ENCODE measurements at regions not wholly inside any gene's neighbourhood (a gene's known extent, or its start where the extent isn't known, plus 50 kb on each side); places are given as distances from the start of the nearest gene placed in this dataset.

GRCh38 chr15:70504988-70505387, 258.4 kb downstream of the UACA start:
- no peak for ATAC-seq
- H3K27ac Mint-ChIP-seq = peak overlapping the region in 6 of 9 donors; percentile 46 to 79 (median 62)
- peaks cover 0 to 5% (median 0%) of the 10 kb centered on the region in 5 donors for H3K27me3 Mint-ChIP-seq
- peaks cover 2 to 26% (median 14%) of the 10 kb centered on the region in 5 donors for H3K36me3 Mint-ChIP-seq
- intact Hi-C loops (cut with micrococcal nuclease) = loop anchor here (1.0 kb wide), 2 partner anchors 10 to 13 kb away; no protein-coding TSS in a partner anchor
- no peak for DNase-seq
- no peaks in the 10 kb centered on the region for H3K36me3 ChIP-seq (ENCODE audit: control insufficient read depth in 2 of 3, insufficient read depth in 3 of 3, low read length in 3 of 3)
- peaks cover 0 to 33% (median 10%) of the 10 kb centered on the region in 11 donors for H3K9me3 Mint-ChIP-seq
- ChIA-PET CTCF (interaction anchor here (0.5 to 2.2 kb wide), 5 partner anchors 9 to 64 kb away, joined by 3 to 10 read pairs (median 4); no protein-coding TSS in a partner anchor), POLR2A (interaction anchor here (0.7 to 5.4 kb wide), 8 partner anchors 9 to 1049 kb away, joined by 3 to 39 read pairs (median 3); no protein-coding TSS in a partner anchor)
- H3K4me3 Mint-ChIP-seq = peak overlapping the region in 6 of 10 donors; percentile 29 to 77 (median 70)
- peaks cover 0 to 10% (median 0%) of the 10 kb centered on the region in 3 experiments for H3K9me3 ChIP-seq (ENCODE audit: control insufficient read depth in 2 of 3, low read length in 3 of 3)
- peaks cover 36 to 38% of the 10 kb centered on the region in 2 donors for H3K4me1 ChIP-seq (ENCODE audit: control insufficient read depth in 2 of 2, insufficient read depth in 2 of 2, low read length in 2 of 2)
- peaks cover 42 to 89% (median 67%) of the 10 kb centered on the region in 7 donors for H3K4me1 Mint-ChIP-seq
- H3K27ac ChIP-seq (ENCODE audit: low read depth, low read length) = no peak overlapping the region
- H3K4me3 ChIP-seq (ENCODE audit: low read length) = no peak overlapping the region
- no peaks in the 10 kb centered on the region for H3K27me3 ChIP-seq (ENCODE audit: control insufficient read depth in 2 of 2, insufficient read depth in 2 of 2, low read length in 2 of 2)

DNA sequence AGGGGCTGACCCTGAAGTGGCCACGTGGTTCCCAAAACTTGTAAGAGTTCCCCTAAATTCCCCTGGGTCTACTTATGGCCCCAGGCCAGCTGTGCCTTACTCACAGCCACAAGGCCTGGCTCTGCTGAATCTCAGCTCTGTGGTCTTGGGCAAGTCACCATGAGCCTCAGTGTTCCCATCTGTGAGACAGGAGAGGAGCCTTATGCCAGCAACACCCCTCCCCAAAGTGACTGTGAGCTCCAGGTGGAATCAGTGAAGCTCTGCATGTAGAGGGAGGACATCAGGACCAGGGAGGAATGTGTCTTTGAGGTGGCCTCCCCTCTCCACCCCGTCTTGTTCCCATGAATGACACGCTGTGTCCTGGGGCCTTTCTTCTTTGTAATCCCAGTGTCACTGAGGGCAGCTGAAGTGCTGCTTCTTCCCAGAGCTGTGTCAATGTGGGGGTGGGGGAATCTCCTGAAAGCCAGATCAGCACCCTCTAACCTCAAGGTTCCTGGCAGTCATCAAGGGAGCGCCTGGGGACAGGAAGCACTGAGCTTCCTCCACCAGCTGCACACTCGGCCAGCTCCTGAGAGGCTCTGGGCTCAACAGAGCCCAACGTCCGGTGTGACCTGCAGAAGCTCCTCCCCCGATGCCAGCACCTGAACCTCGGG, 258.9 kb downstream of the UACA start:
- Histone ChIP-seq H3K27ac (ENCODE audit: low read depth, low read length) (no peak overlapping the region), H3K27me3 (ENCODE audit: control insufficient read depth in 2 of 2, insufficient read depth in 2 of 2, low read length in 2 of 2) (no peaks in the 10 kb centered on the region), H3K4me3 (ENCODE audit: low read length) (no peak overlapping the region), H3K9me3 (ENCODE audit: control insufficient read depth in 2 of 3, low read length in 3 of 3) (peaks cover 0 to 5% (median 0%) of the 10 kb centered on the region in 3 experiments), H3K4me1 (ENCODE audit: control insufficient read depth in 2 of 2, insufficient read depth in 2 of 2, low read length in 2 of 2) (peaks cover 33 to 39% of the 10 kb centered on the region in 2 donors), H3K36me3 (ENCODE audit: control insufficient read depth in 2 of 3, insufficient read depth in 3 of 3, low read length in 3 of 3) (no peaks in the 10 kb centered on the region)
- peaks cover 0 to 10% (median 0%) of the 10 kb centered on the region in 5 donors for H3K27me3 Mint-ChIP-seq
- ChIA-PET CTCF (interaction anchor here (0.5 to 2.2 kb wide), 4 partner anchors 10 to 65 kb away, joined by 3 to 10 read pairs (median 4); no protein-coding TSS in a partner anchor), POLR2A (interaction anchor here (0.7 to 5.4 kb wide), 8 partner anchors 8 to 58 kb away, joined by 3 to 39 read pairs (median 3); no protein-coding TSS in a partner anchor)
- H3K9me3 Mint-ChIP-seq = peaks cover 0 to 27% (median 5%) of the 10 kb centered on the region in 11 donors
- intact Hi-C loops (cut with micrococcal nuclease) = loop anchor here in 1 of 2 donors (1.0 kb wide), 1 partner anchor 12 kb away; no protein-coding TSS in a partner anchor
- H3K4me3 Mint-ChIP-seq = peak overlapping the region in 9 of 10 donors; percentile 34 to 77 (median 69)
- peak overlapping the region in 7 of 9 donors; percentile 22 to 79 (median 59) for H3K27ac Mint-ChIP-seq
- H3K36me3 Mint-ChIP-seq = peaks cover 0 to 20% (median 13%) of the 10 kb centered on the region in 5 donors
- peaks cover 45 to 88% (median 70%) of the 10 kb centered on the region in 7 donors for H3K4me1 Mint-ChIP-seq
- DNase-seq (peak in 1 of 9 donors; percentile 62), ATAC-seq (peak; percentile 39)

DNA sequence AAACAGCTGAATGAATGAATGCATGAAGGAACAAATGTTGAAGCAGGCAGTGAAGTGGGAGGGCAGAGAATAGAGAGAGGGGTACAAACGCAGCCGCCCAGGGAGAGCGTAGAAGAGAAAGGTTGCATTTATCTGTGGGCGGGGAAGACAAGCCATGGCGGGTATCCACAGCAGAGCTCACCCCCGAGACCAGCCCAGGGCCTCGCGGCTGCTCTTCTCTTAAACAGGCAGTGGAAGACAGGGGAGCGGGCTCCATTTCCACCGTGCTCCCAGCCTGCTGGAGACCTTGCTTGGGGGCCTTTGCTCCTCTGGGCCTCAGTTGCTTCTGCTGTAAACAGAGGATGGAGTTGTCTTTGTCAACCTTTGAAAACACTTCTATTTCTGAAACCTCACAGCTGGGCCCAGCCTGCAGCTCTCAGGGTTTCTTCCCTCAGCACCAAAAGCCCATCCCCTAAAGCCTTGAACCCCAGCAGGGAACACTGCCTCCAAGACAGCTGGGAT, 259.5 kb downstream of the UACA start:
- no peak overlapping the region for H3K4me3 ChIP-seq (ENCODE audit: low read length)
- no peak overlapping the region for H3K27ac ChIP-seq (ENCODE audit: low read depth, low read length)
- H3K27me3 Mint-ChIP-seq = peaks cover 0 to 13% (median 0%) of the 10 kb centered on the region in 5 donors
- H3K9me3 Mint-ChIP-seq = peaks cover 0 to 22% (median 3%) of the 10 kb centered on the region in 11 donors
- H3K27me3 ChIP-seq (ENCODE audit: control insufficient read depth in 2 of 2, insufficient read depth in 2 of 2, low read length in 2 of 2) = no peaks in the 10 kb centered on the region
- H3K36me3 Mint-ChIP-seq = peaks cover 0 to 14% (median 10%) of the 10 kb centered on the region in 5 donors
- peaks cover 29 to 40% of the 10 kb centered on the region in 2 donors for H3K4me1 ChIP-seq (ENCODE audit: control insufficient read depth in 2 of 2, insufficient read depth in 2 of 2, low read length in 2 of 2)
- POLR2A ChIA-PET = interaction anchor here (1.0 to 5.4 kb wide), 5 partner anchors 12 to 58 kb away, joined by 3 to 39 read pairs (median 3); no protein-coding TSS in a partner anchor
- intact Hi-C loops (cut with micrococcal nuclease) = loop anchor here in 1 of 2 donors (1.0 kb wide), 1 partner anchor 12 kb away; no protein-coding TSS in a partner anchor
- H3K4me1 Mint-ChIP-seq = peaks cover 42 to 83% (median 71%) of the 10 kb centered on the region in 7 donors
- H3K36me3 ChIP-seq (ENCODE audit: control insufficient read depth in 2 of 3, insufficient read depth in 3 of 3, low read length in 3 of 3) = no peaks in the 10 kb centered on the region
- peak overlapping the region; percentile 34 to 80 (median 70) for H3K4me3 Mint-ChIP-seq
- peaks cover 0 to 5% (median 0%) of the 10 kb centered on the region in 3 experiments for H3K9me3 ChIP-seq (ENCODE audit: control insufficient read depth in 2 of 3, low read length in 3 of 3)
- H3K27ac Mint-ChIP-seq = peak overlapping the region in 7 of 9 donors; percentile 12 to 88 (median 59)
- ATAC-seq (no peak), DNase-seq (no peak)
- CTCF ChIA-PET = interaction anchor here (0.7 to 2.2 kb wide), 3 partner anchors 9 to 32 kb away, joined by 3 to 10 read pairs (median 3); no protein-coding TSS in a partner anchor

DNA sequence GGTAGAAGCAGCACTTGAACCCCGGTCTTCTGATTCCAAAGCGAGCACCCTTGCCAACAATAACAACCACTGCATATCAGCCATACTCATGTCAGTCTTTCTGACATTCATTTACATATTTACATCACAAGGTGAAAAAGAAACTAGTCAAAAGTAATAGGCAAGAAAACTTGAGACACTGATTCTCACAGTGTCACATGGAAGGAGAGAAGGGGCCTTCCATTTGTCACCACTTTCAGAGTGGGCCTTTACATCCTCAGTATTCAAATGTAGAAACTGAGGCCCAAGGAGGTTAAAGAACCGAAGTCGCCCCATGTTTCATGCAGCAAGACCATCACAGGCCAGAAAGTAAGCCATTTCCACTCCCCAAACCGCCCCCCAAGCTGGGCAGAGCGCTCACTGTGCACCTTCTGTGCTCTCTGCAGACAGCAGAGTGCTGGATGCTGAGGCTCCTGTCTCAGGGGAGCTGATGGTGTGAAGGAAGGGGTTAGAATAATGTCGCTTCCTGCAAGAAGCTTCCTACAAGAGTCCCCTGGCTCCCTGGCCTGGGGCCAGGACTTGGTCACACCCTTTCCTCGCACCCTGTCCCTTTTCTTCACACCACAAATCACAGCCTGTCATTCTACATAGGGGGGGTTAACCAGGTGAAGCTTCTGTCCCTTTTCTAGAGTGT, 260.1 kb downstream of the UACA start:
- peaks cover 36 to 76% (median 65%) of the 10 kb centered on the region in 7 donors for H3K4me1 Mint-ChIP-seq
- intact Hi-C loops (cut with micrococcal nuclease) = no loop called here
- Histone ChIP-seq H3K4me3 (ENCODE audit: low read length) (no peak overlapping the region), H3K9me3 (ENCODE audit: control insufficient read depth in 2 of 3, low read length in 3 of 3) (peaks cover 0 to 5% (median 0%) of the 10 kb centered on the region in 3 experiments), H3K27ac (ENCODE audit: low read depth, low read length) (no peak overlapping the region), H3K4me1 (ENCODE audit: control insufficient read depth in 2 of 2, insufficient read depth in 2 of 2, low read length in 2 of 2) (peaks cover 29 to 40% of the 10 kb centered on the region in 2 donors), H3K27me3 (ENCODE audit: control insufficient read depth in 2 of 2, insufficient read depth in 2 of 2, low read length in 2 of 2) (no peaks in the 10 kb centered on the region), H3K36me3 (ENCODE audit: control insufficient read depth in 2 of 3, insufficient read depth in 3 of 3, low read length in 3 of 3) (no peaks in the 10 kb centered on the region)
- peak overlapping the region in 8 of 9 donors; percentile 12 to 88 (median 64) for H3K27ac Mint-ChIP-seq
- DNase-seq = no peak
- peaks cover 0 to 13% (median 0%) of the 10 kb centered on the region in 5 donors for H3K27me3 Mint-ChIP-seq
- peaks cover 0 to 11% (median 6%) of the 10 kb centered on the region in 5 donors for H3K36me3 Mint-ChIP-seq
- ATAC-seq = no peak
- CTCF ChIA-PET = interaction anchor here (0.6 to 2.2 kb wide), 4 partner anchors 9 to 1027 kb away, joined by 3 to 10 read pairs (median 3); no protein-coding TSS in a partner anchor
- peak overlapping the region; percentile 34 to 80 (median 66) for H3K4me3 Mint-ChIP-seq
- POLR2A ChIA-PET = interaction anchor here (1.2 to 5.4 kb wide), 3 partner anchors 11 to 29 kb away, joined by 3 to 39 read pairs (median 17); no protein-coding TSS in a partner anchor
- peaks cover 0 to 16% (median 0%) of the 10 kb centered on the region in 11 donors for H3K9me3 Mint-ChIP-seq

DNA sequence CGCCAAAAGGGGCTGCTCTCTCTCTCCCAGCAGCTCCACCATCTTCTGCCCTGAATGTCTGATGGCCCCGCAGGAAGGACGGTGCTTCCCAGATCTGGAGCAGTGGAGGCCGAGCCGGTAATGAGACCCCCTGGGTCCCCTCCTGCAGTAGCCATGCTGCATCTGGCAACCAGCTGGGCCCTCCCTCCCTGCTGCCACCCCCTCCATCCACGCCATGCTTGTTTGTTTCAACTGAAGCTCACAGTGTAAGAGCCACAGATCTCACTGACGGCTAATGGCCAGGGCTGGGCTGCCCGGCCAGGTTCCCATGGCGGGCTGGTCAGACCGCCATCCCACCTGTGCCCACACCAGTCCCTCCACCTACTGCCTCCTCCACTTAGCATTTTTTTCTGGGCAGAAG, 260.8 kb downstream of the UACA start:
- peaks cover 0 to 9% (median 6%) of the 10 kb centered on the region in 5 donors for H3K36me3 Mint-ChIP-seq
- peaks cover 0 to 11% (median 0%) of the 10 kb centered on the region in 11 donors for H3K9me3 Mint-ChIP-seq
- Histone ChIP-seq H3K36me3 (ENCODE audit: control insufficient read depth in 2 of 3, insufficient read depth in 3 of 3, low read length in 3 of 3) (no peaks in the 10 kb centered on the region), H3K9me3 (ENCODE audit: control insufficient read depth in 2 of 3, low read length in 3 of 3) (peaks cover 0 to 5% (median 0%) of the 10 kb centered on the region in 3 experiments), H3K27ac (ENCODE audit: low read depth, low read length) (no peak overlapping the region), H3K4me1 (ENCODE audit: control insufficient read depth in 2 of 2, insufficient read depth in 2 of 2, low read length in 2 of 2) (peaks cover 29 to 40% of the 10 kb centered on the region in 2 donors), H3K27me3 (ENCODE audit: control insufficient read depth in 2 of 2, insufficient read depth in 2 of 2, low read length in 2 of 2) (no peaks in the 10 kb centered on the region), H3K4me3 (ENCODE audit: low read length) (no peak overlapping the region)
- ChIA-PET POLR2A (interaction anchor here (3.9 to 5.4 kb wide), 2 partner anchors 10 to 25 kb away, joined by 17 to 39 read pairs; no protein-coding TSS in a partner anchor), CTCF (interaction anchor here (0.6 kb wide), 1 partner anchor 1026 kb away, joined by 3 read pairs; no protein-coding TSS in a partner anchor)
- intact Hi-C loops (cut with micrococcal nuclease) = no loop called here
- no peak for DNase-seq
- no peak for ATAC-seq
- H3K27me3 Mint-ChIP-seq = peaks cover 0 to 15% (median 0%) of the 10 kb centered on the region in 5 donors
- peak overlapping the region in 7 of 10 donors; percentile 34 to 78 (median 52) for H3K4me3 Mint-ChIP-seq
- H3K4me1 Mint-ChIP-seq = peaks cover 31 to 73% (median 62%) of the 10 kb centered on the region in 7 donors
- H3K27ac Mint-ChIP-seq = peak overlapping the region in 4 of 9 donors; percentile 54 to 83 (median 60)
